ENCODE measurements at regions not wholly inside any gene's neighbourhood (a gene's known extent, or its start where the extent isn't known, plus 50 kb on each side); places are given as distances from the start of the nearest gene placed in this dataset.

GRCh38 chr21:19878133-19878532 lies 1120.1 kb upstream of the NCAM2 start:
- no peak for DNase-seq

GRCh38 chr21:19899645-19900044 lies 1098.6 kb upstream of the NCAM2 start:
- no peak for DNase-seq

GRCh38 chr21:19900149-19900548 lies 1098.1 kb upstream of the NCAM2 start:
- DNase-seq, result no peak

GRCh38 chr21:19908390-19908789 lies 1089.8 kb upstream of the NCAM2 start:
- DNase-seq, result no peak

- DNase-seq, result no peak
Measured at GRCh38 chr21:19914028-19914427, 1084.2 kb upstream of the NCAM2 start.

GRCh38 chr21:19921211-19921610 lies 1077.0 kb upstream of the NCAM2 start:
- DNase-seq, result no peak

GRCh38 chr21:19922122-19922521 lies 1076.1 kb upstream of the NCAM2 start:
- no peak for DNase-seq

- DNase-seq, result no peak
Measured at GRCh38 chr21:19935467-19935866, 1062.7 kb upstream of the NCAM2 start.

- DNase-seq, result no peak
Measured at GRCh38 chr21:19937619-19938018, 1060.6 kb upstream of the NCAM2 start.

GRCh38 chr21:19941626-19942025 lies 1056.6 kb upstream of the NCAM2 start:
- no peak for DNase-seq

- DNase-seq, result no peak
Measured at GRCh38 chr21:19950347-19950746, 1047.9 kb upstream of the NCAM2 start.

- no peak for DNase-seq
Measured at GRCh38 chr21:19969156-19969555, 1029.1 kb upstream of the NCAM2 start.

- DNase-seq, result no peak
Measured at GRCh38 chr21:19981938-19982337, 1016.3 kb upstream of the NCAM2 start.

GRCh38 chr21:19986396-19986795 lies 1011.8 kb upstream of the NCAM2 start:
- no peak for DNase-seq

- no peak for DNase-seq
Measured at GRCh38 chr21:19987671-19988070, 1010.5 kb upstream of the NCAM2 start.

GRCh38 chr21:19992540-19992939 lies 1005.7 kb upstream of the NCAM2 start:
- DNase-seq, result no peak

GRCh38 chr21:19993268-19993667 lies 1004.9 kb upstream of the NCAM2 start:
- DNase-seq, result no peak

GRCh38 chr21:19995253-19995652 lies 1003.0 kb upstream of the NCAM2 start:
- DNase-seq, result no peak

GRCh38 chr21:19998453-19998852 lies 999.8 kb upstream of the NCAM2 start:
- DNase-seq, result no peak

- DNase-seq, result no peak
Measured at GRCh38 chr21:19999369-20000272, 998.6 kb upstream of the NCAM2 start.

GRCh38 chr21:20004367-20004766 lies 993.8 kb upstream of the NCAM2 start:
- DNase-seq, result no peak

GRCh38 chr21:20010691-20011200 lies 987.5 kb upstream of the NCAM2 start:
- DNase-seq, result no peak

GRCh38 chr21:20013851-20014250 lies 984.4 kb upstream of the NCAM2 start:
- DNase-seq, result no peak

GRCh38 chr21:20016435-20017005 lies 981.7 kb upstream of the NCAM2 start:
- no peak for DNase-seq

Data from GOT3 (cell line).